Activated CD4-positive, alpha-beta T cell treated with anti-CD3 and anti-CD28 coated beads, Interleukin-2, amount 10 ng/mL, durations not matched to agents 7 days and 5 days (primary cell): ENCODE measurements at regions not wholly inside any gene's neighbourhood (a gene's known extent, or its start where the extent isn't known, plus 50 kb on each side); places are given as distances from the start of the nearest gene placed in this dataset.

Experiments used
- CTCF ChIA-PET: fragments of 350-600 bp; sonication (Branson Sonifier 250); formaldehyde crosslinking; loops from one replicate; lab custom pipeline; 2021; ENCODE audit warnings: antibody characterized with exemption; lab: Charles Lee
- POLR2A ChIA-PET: fragments of 350-600 bp; sonication (Branson Sonifier 250); formaldehyde crosslinking; loops from one replicate; lab custom pipeline; 2021; ENCODE audit warnings: antibody characterized with exemption; lab: Charles Lee
- DNase-seq: peaks from one replicate; pipeline ENCODE4 v3.0.0-alpha.2; 2020
- H3K27ac Mint-ChIP-seq: one replicate; pipeline ENCODE4 v1.8.0; 2021; ENCODE audit warnings: mild to moderate bottlenecking, moderate library complexity, mixed read lengths
- H3K27me3 Mint-ChIP-seq: one replicate; pipeline ENCODE4 v1.8.0; 2021; ENCODE audit warnings: mixed read lengths
- H3K36me3 Mint-ChIP-seq: one replicate; pipeline ENCODE4 v1.8.0; 2021; ENCODE audit warnings: low read depth, mixed read lengths
- H3K4me1 Mint-ChIP-seq: one replicate; pipeline ENCODE4 v1.8.0; 2021; ENCODE audit warnings: mixed read lengths
- H3K4me3 Mint-ChIP-seq: one replicate; pipeline ENCODE4 v1.8.0; 2021; ENCODE audit warnings: mild to moderate bottlenecking, moderate library complexity, mixed read lengths
- H3K9me3 Mint-ChIP-seq: one replicate; pipeline ENCODE4 v1.8.0; 2021; ENCODE audit warnings: mixed read lengths

DNA sequence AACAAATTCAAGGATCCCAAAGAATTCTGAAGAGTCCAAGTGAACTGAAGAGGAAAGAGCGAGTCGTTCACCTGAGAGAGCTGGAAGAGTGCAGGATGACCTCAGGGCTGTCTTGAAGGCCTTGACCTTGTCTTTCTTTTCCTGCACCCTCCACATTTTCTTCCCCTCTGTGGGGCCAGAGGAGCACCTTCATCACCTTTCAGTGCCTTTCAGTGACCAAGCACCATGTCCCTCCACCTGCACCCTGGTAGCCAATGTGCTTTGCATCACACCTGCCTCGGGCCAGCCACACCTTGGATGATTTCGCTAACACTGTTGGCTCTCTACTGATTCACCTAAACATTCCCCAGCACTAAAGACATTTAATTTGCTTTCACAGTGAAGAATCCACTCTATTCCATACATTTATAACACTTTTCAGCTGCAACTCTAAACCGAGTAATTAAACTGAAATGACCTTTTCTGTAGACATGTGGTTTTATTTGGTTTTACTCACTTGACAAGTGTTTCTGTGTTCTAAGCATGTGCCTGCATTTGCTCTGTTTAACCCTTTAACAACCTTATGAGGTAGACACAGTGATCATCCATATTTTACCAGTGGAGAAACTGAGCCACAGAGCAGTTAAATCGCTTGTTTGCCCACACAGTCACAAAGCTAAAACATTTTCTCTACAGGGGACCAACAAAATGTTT lies 121.3 kb upstream of the CST7 start:
- DNase-seq, result no peak
- no peaks in the 10 kb centered on the region for H3K9me3 Mint-ChIP-seq
- H3K27me3 Mint-ChIP-seq, result no peaks in the 10 kb centered on the region
- H3K36me3 Mint-ChIP-seq, result no peaks in the 10 kb centered on the region
- H3K27ac Mint-ChIP-seq, result no peak overlapping the region
- no peaks in the 10 kb centered on the region for H3K4me1 Mint-ChIP-seq
- H3K4me3 Mint-ChIP-seq, result no peak overlapping the region
- POLR2A ChIA-PET, result no interaction called here
- CTCF ChIA-PET, result no interaction called here

DNA sequence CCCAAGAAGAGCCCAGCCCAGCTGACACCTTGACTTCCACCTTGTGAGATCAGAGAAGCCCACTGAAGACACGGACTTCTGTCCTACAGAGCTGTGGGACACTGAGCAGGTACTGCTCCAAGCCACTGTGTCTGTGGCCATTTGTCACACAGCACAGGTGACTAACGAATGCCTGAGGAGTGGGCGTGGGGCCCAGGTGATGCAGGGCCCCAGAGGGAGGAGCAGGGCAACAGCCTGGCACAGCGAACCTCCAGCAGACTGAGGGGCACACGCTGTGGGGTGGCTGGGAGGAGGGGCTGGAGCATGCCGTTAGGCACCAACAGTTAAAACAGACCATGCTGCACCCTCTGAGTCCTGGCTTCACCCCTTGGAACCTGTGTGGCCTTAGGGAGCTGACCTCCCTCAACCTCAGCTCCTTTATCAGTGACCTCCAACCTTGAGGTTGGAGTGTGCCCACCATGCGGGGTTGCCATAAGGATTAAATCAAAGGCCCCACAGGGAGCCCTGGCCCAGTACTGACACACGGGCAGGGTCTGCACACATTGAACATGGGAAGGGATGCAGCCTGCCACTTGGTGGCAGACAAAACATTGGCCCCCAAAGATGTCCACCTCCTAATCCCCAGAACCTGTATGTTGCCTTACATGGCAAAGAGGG lies 119.9 kb upstream of the CST7 start:
- DNase-seq, result no peak
- no peaks in the 10 kb centered on the region for H3K36me3 Mint-ChIP-seq
- H3K27ac Mint-ChIP-seq, result no peak overlapping the region
- H3K9me3 Mint-ChIP-seq, result no peaks in the 10 kb centered on the region
- ChIA-PET CTCF (no interaction called here), POLR2A (no interaction called here)
- H3K27me3 Mint-ChIP-seq, result no peaks in the 10 kb centered on the region
- H3K4me3 Mint-ChIP-seq, result no peak overlapping the region
- no peaks in the 10 kb centered on the region for H3K4me1 Mint-ChIP-seq

DNA sequence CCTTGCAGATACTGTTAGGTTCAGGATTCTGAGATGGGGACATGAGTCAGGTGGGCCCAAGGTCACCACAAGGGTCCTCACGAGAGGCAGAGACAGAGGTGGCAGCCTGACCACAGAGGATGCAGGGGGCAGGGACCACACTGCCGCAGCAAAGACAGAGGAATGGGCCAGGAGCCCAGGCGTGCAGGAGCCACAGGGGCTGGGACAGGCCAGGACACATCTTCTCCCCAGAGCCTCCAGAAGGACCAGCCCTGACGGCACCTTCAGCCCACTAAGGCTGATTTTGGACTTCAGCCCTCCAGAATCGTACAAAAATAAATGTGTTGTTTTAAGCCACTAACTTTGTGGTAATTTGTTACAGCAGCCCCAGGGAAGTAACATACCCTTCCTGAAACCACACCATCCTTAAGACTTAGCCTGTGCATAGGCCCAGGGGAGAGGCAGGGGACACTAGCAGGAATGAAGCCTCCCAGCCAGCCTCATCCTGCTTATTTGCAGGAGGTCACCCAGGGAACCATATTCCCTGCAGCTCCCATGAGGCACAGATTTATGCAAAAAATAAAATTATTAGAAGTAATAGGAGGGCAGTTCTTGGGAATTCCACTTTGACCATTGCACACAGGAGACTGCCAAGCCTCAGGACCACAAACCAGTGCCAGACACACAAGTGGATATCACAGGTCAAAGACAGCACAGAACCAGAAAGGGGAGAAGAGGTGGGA lies 119.3 kb upstream of the CST7 start:
- POLR2A ChIA-PET, result no interaction called here
- Mint-ChIP-seq H3K4me1 (no peaks in the 10 kb centered on the region), H3K27ac (no peak overlapping the region), H3K4me3 (no peak overlapping the region), H3K9me3 (no peaks in the 10 kb centered on the region), H3K36me3 (no peaks in the 10 kb centered on the region), H3K27me3 (no peaks in the 10 kb centered on the region)
- no peak for DNase-seq
- CTCF ChIA-PET, result no interaction called here

GRCh38 chr20:24830649-24831048 lies 118.4 kb upstream of the CST7 start:
- no peaks in the 10 kb centered on the region for H3K9me3 Mint-ChIP-seq
- no peaks in the 10 kb centered on the region for H3K27me3 Mint-ChIP-seq
- no peak overlapping the region for H3K27ac Mint-ChIP-seq
- H3K4me3 Mint-ChIP-seq, result no peak overlapping the region
- no peaks in the 10 kb centered on the region for H3K4me1 Mint-ChIP-seq
- H3K36me3 Mint-ChIP-seq, result no peaks in the 10 kb centered on the region
- no peak for DNase-seq
- POLR2A ChIA-PET, result no interaction called here
- CTCF ChIA-PET, result no interaction called here

GRCh38 chr20:24831232-24831631 lies 117.8 kb upstream of the CST7 start:
- no peaks in the 10 kb centered on the region for H3K36me3 Mint-ChIP-seq
- H3K27ac Mint-ChIP-seq, result no peak overlapping the region
- ChIA-PET CTCF (no interaction called here), POLR2A (no interaction called here)
- no peaks in the 10 kb centered on the region for H3K27me3 Mint-ChIP-seq
- no peak for DNase-seq
- no peaks in the 10 kb centered on the region for H3K4me1 Mint-ChIP-seq
- H3K9me3 Mint-ChIP-seq, result no peaks in the 10 kb centered on the region
- H3K4me3 Mint-ChIP-seq, result no peak overlapping the region

- ChIA-PET POLR2A (no interaction called here), CTCF (no interaction called here)
- H3K9me3 Mint-ChIP-seq, result no peaks in the 10 kb centered on the region
- no peaks in the 10 kb centered on the region for H3K4me1 Mint-ChIP-seq
- H3K27me3 Mint-ChIP-seq, result no peaks in the 10 kb centered on the region
- no peak overlapping the region for H3K4me3 Mint-ChIP-seq
- no peak overlapping the region for H3K27ac Mint-ChIP-seq
- no peaks in the 10 kb centered on the region for H3K36me3 Mint-ChIP-seq
- no peak for DNase-seq
Measured at GRCh38 chr20:24832518-24832917, 116.6 kb upstream of the CST7 start.

GRCh38 chr20:24833592-24833991 lies 115.5 kb upstream of the CST7 start:
- Mint-ChIP-seq H3K36me3 (no peaks in the 10 kb centered on the region), H3K27me3 (no peaks in the 10 kb centered on the region), H3K9me3 (no peaks in the 10 kb centered on the region), H3K4me1 (no peaks in the 10 kb centered on the region), H3K27ac (no peak overlapping the region), H3K4me3 (no peak overlapping the region)
- ChIA-PET CTCF (no interaction called here), POLR2A (no interaction called here)
- DNase-seq, result no peak

DNA sequence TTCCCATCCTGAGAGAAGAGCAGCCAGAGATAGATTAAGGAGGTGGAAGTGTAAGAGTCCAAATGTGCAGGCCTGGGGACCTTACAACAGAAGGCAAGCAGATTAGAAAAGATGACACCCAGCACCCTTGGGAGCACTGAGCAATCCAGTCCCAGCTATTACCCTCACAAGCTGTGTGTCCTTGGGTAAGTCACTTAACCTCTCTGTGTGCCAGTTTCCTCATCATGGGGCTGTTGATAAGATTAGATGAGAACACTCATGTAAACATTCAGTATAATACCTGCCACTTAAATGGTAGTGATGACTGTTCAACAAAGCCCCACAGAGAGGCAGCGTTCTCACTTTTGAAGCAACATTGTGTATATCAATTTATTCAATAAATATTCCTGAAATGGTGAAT lies 114.8 kb upstream of the CST7 start:
- DNase-seq, result no peak
- Mint-ChIP-seq H3K27ac (no peak overlapping the region), H3K9me3 (no peaks in the 10 kb centered on the region), H3K36me3 (no peaks in the 10 kb centered on the region), H3K27me3 (no peaks in the 10 kb centered on the region), H3K4me1 (no peaks in the 10 kb centered on the region), H3K4me3 (no peak overlapping the region)
- ChIA-PET CTCF (no interaction called here), POLR2A (no interaction called here)

DNA sequence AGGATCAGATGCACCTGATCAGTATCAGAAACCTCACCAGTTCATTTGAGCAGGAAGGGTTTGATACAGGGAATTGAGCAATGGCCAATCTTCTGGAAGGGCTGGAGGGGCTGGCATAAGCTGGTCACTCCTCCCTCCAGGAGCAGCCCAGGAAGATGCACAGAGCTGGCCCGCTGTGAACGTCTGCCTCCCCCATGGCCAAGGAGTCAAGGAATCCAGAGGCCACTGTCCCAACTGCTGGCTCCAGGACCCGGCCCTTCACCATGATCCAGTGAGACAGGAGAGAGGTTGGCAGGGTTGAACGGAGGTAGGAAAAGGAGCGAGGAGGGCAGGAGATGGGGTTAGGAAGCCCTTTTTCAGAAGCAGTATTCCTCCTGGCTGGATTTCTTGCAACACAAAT lies 113.9 kb upstream of the CST7 start:
- Mint-ChIP-seq H3K27me3 (no peaks in the 10 kb centered on the region), H3K27ac (no peak overlapping the region), H3K4me1 (no peaks in the 10 kb centered on the region), H3K9me3 (no peaks in the 10 kb centered on the region), H3K36me3 (no peaks in the 10 kb centered on the region), H3K4me3 (no peak overlapping the region)
- ChIA-PET CTCF (no interaction called here), POLR2A (no interaction called here)
- DNase-seq, result no peak

- no peak overlapping the region for H3K4me3 Mint-ChIP-seq
- H3K36me3 Mint-ChIP-seq, result no peaks in the 10 kb centered on the region
- POLR2A ChIA-PET, result no interaction called here
Measured at GRCh38 chr20:24836041-24836533, 113.0 kb upstream of the CST7 start.

DNA sequence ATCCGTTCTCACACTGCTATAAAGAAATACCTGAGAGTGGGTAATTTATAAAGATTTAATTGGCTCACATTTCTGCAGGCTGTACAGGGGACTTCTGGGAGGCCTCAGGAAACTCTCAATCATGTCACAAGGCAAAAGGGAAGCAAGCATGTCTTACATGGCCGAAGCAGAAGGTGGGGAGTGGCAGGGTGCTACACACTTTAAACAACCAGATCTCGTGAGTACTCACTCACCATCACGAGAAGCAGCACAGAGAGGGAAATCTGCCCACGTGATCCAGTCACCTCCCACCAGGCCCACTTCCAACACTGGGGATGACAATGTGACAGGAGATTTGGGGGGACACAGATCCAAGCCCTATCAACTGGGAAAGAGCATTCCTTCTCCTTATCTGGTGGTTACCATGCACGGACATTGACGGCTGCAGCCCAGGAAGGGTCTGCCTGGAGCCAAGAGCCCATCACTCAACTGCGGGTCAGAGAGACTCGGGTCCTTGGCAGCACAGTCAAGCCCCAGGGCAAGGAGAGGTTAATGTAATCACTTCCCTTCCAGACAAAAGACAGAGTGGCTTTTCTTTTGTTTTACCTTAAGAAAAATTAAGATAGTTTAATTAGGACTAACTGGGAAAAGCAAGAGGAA lies 112.3 kb upstream of the CST7 start:
- no peaks in the 10 kb centered on the region for H3K9me3 Mint-ChIP-seq
- POLR2A ChIA-PET, result no interaction called here
- no peak overlapping the region for H3K4me3 Mint-ChIP-seq
- DNase-seq, result no peak
- CTCF ChIA-PET, result no interaction called here
- no peaks in the 10 kb centered on the region for H3K36me3 Mint-ChIP-seq
- peaks cover 1% of the 10 kb centered on the region for H3K27me3 Mint-ChIP-seq
- H3K4me1 Mint-ChIP-seq, result no peaks in the 10 kb centered on the region
- H3K27ac Mint-ChIP-seq, result no peak overlapping the region

More at GRCh38 chr20:24836041-24836533, 113.0 kb upstream of the CST7 start:
- Mint-ChIP-seq H3K27ac (no peak overlapping the region), H3K4me1 (no peaks in the 10 kb centered on the region), H3K9me3 (no peaks in the 10 kb centered on the region), H3K27me3 (no peaks in the 10 kb centered on the region)
- no peak for DNase-seq
- CTCF ChIA-PET, result no interaction called here

DNA sequence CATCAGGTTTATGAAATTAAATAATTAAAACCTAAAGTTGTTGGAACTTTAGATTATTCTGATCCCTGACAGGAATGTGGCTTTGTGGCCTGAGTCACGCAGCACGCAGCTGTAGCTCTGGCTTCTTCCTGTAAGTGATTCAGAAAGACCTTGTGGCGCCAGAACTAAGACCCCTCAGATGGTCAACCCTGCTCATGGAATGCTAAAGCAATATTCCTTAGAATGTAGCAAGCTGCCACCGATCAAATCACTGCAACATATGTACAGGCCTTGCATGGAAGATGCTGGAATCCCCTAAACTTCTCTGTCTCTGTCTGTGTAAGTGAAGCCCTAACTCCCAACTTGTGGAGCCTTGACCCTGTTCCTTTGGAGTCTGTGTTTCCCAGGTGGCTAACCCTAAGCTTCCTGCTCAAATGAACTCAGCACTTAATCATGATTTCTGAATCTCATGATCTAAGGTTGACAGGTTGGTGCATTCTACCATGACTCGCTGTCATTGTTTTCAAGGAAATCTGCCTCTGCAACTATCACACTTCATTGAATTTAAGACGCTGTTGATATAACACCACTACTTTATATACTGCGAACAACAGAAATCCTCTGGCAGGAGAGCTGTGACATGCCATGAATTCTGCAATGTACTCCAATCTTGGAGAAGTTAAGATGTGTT lies 111.2 kb upstream of the CST7 start:
- CTCF ChIA-PET, result no interaction called here
- Mint-ChIP-seq H3K36me3 (no peaks in the 10 kb centered on the region), H3K4me3 (no peak overlapping the region), H3K4me1 (no peaks in the 10 kb centered on the region), H3K27ac (no peak overlapping the region), H3K27me3 (peaks cover 9% of the 10 kb centered on the region), H3K9me3 (no peaks in the 10 kb centered on the region)
- POLR2A ChIA-PET, result no interaction called here
- DNase-seq, result no peak
